CD4-positive, alpha-beta T cell (primary cell): ENCODE measurements at regions not wholly inside any gene's neighbourhood (a gene's known extent, or its start where the extent isn't known, plus 50 kb on each side); places are given as distances from the start of the nearest gene placed in this dataset.

Experiments used
- ATAC-seq: fragments of 200-7000 bp; cut with Tn5 transposase; one replicate; pipeline ENCODE4 v1.10.0; 2022; ENCODE audit warnings: mild to moderate bottlenecking; ENCODE audit not compliant: poor library complexity
- CTCF ChIA-PET: fragments of 350-600 bp; sonication (Branson Sonifier 250); formaldehyde crosslinking; loops from one replicate; lab custom pipeline; 2021; ENCODE audit warnings: antibody characterized with exemption, inconsistent platforms; lab: Charles Lee
- POLR2A ChIA-PET: fragments of 350-600 bp; sonication (Branson Sonifier 250); formaldehyde crosslinking; loops from one replicate; lab custom pipeline; 2021; ENCODE audit warnings: antibody characterized with exemption, inconsistent platforms; lab: Charles Lee
- DNase-seq, 14 experiments: peaks; one replicate each; pipeline ENCODE4 v3.0.0-alpha.2; 2013 to 2020; ENCODE audit warnings: mixed read lengths in 2 of 14
- H3K27ac ChIP-seq, 2 donors: one replicate each; pipeline versions ENCODE4 v1.5.1 to v1.7.0; 2013; ENCODE audit warnings: low read length in 2 of 2, low read depth in 1 of 2, mild to moderate bottlenecking in 1 of 2
- H3K27me3 ChIP-seq, 2 experiments: 1 replicate in 1 of 2; 2 replicates in 1 of 2; pipeline versions ENCODE4 v1.6.1 to v1.7.0; 2013; ENCODE audit warnings: low read length in 2 of 2, control low read depth in 1 of 2, mild to moderate bottlenecking in 1 of 2, moderate library complexity in 1 of 2; ENCODE audit not compliant: insufficient read depth in 2 of 2, control insufficient read depth in 1 of 2
- H3K36me3 ChIP-seq: one replicate; pipeline ENCODE4 v1.6.1; 2013; ENCODE audit warnings: low read length, control low read depth; ENCODE audit not compliant: insufficient read depth
- H3K4me1 ChIP-seq: one replicate; pipeline ENCODE4 v1.6.1; 2013; ENCODE audit warnings: low read length, control low read depth; ENCODE audit not compliant: insufficient read depth
- H3K4me3 ChIP-seq: one replicate; pipeline ENCODE4 v1.5.1; 2013; ENCODE audit warnings: mild to moderate bottlenecking, low read length, moderate library complexity
- H3K9me3 ChIP-seq, 2 experiments: 1 replicate in 1 of 2; 2 replicates in 1 of 2; pipeline versions ENCODE4 v1.6.1 to v1.7.0; 2013; ENCODE audit warnings: low read length in 2 of 2, mild to moderate bottlenecking in 2 of 2, control low read depth in 1 of 2, moderate library complexity in 1 of 2; ENCODE audit not compliant: control insufficient read depth in 1 of 2, insufficient read depth in 1 of 2
- H3K27ac Mint-ChIP-seq: one replicate; pipeline ENCODE4 v1.8.0; 2020; ENCODE audit warnings: mixed read lengths
- H3K27me3 Mint-ChIP-seq: one replicate; pipeline ENCODE4 v1.8.0; 2021; ENCODE audit warnings: mixed read lengths
- H3K36me3 Mint-ChIP-seq: one replicate; pipeline ENCODE4 v1.8.0; 2021; ENCODE audit warnings: low read depth, mixed read lengths
- H3K4me1 Mint-ChIP-seq: one replicate; pipeline ENCODE4 v1.8.0; 2021; ENCODE audit warnings: low read depth, mixed read lengths
- H3K4me3 Mint-ChIP-seq: one replicate; pipeline ENCODE4 v1.8.0; 2020; ENCODE audit warnings: mild to moderate bottlenecking, mixed read lengths
- H3K9me3 Mint-ChIP-seq: one replicate; pipeline ENCODE4 v1.8.0; 2020; ENCODE audit warnings: mixed read lengths
- intact Hi-C, 2 experiments: fragments of 100-400 bp; cut with DNase I in 1 of 2; cut with micrococcal nuclease in 1 of 2; formaldehyde crosslinking; loops; one replicate each; pipeline versions ENCODE4 v1.15.1 to v1.9.0; 2023 to 2025; cut with DNase I, micrococcal nuclease
- TF ChIP-seq, protein P1 (sequence below): fragments of 200-600 bp; IDR thresholded peaks from one replicate; pipeline ENCODE4 v1.8.0; 2022; ENCODE audit warnings: antibody characterized with exemption, mild to moderate bottlenecking

DNA sequence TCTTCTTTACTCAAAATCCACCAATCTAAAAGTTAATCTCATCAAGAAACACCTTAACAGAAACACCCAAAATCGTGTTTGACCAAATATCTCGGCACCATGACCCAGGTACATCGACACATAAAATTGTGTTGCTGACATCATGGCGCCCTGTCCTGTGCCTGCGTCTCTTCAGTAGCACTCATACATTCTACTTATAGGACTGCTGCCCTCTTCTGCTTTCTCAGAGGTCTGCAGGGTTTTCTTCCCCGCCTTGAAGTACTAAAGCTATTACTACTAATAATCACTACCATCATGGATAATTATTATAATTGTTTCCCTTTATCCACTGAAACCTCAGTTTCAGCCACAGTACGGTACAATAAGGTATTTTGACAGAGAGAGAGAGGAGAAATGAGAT is 1403.1 kb upstream of the TENM3 start:
- H3K27ac Mint-ChIP-seq, result no peak overlapping the region
- POLR2A ChIA-PET, result no interaction called here
- ATAC-seq (no peak), DNase-seq (no peak)
- Histone ChIP-seq H3K36me3 (no peaks in the 10 kb centered on the region), H3K4me1 (no peaks in the 10 kb centered on the region), H3K27ac (no peak overlapping the region), H3K4me3 (no peak overlapping the region), H3K27me3 (no peaks in the 10 kb centered on the region), H3K9me3 (no peaks in the 10 kb centered on the region)
- H3K4me3 Mint-ChIP-seq, result no peak overlapping the region
- CTCF ChIA-PET, result no interaction called here
- no peaks in the 10 kb centered on the region for H3K4me1 Mint-ChIP-seq
- no peaks in the 10 kb centered on the region for H3K36me3 Mint-ChIP-seq
- no peaks in the 10 kb centered on the region for H3K9me3 Mint-ChIP-seq
- H3K27me3 Mint-ChIP-seq, result no peaks in the 10 kb centered on the region
- intact Hi-C loops, result no loop called here
- TF ChIP-seq, protein P1, sequence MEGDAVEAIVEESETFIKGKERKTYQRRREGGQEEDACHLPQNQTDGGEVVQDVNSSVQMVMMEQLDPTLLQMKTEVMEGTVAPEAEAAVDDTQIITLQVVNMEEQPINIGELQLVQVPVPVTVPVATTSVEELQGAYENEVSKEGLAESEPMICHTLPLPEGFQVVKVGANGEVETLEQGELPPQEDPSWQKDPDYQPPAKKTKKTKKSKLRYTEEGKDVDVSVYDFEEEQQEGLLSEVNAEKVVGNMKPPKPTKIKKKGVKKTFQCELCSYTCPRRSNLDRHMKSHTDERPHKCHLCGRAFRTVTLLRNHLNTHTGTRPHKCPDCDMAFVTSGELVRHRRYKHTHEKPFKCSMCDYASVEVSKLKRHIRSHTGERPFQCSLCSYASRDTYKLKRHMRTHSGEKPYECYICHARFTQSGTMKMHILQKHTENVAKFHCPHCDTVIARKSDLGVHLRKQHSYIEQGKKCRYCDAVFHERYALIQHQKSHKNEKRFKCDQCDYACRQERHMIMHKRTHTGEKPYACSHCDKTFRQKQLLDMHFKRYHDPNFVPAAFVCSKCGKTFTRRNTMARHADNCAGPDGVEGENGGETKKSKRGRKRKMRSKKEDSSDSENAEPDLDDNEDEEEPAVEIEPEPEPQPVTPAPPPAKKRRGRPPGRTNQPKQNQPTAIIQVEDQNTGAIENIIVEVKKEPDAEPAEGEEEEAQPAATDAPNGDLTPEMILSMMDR, result no peak

DNA sequence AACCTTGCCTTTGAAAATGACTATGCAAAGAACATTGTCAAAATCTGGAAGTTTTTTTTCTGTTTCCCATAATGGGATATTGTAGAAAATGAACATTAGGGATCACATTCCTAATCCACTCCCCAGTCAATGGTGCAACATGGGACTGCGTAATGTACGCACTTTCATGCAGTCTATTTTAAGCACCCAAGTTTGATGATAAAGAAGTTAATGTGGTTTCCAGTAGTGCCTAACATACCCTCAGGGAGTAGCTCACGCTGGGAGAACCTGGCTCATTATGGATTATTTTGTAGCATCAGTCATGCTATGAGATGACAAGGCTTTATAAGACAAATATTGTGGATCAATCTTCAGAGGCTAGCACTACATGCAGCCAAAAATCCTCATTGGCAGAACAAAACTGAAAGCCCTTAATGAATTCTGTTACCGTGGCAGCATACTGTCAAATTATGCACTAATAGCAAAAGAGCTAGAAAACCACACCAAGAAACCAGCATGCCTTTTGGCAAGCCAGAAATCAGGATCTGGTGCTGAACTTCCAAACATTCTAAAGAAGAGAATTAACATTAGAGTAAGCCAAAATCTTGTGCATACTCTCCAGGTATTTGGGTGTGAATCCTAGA is 1392.8 kb upstream of the TENM3 start:
- H3K4me1 Mint-ChIP-seq, result no peaks in the 10 kb centered on the region
- no peaks in the 10 kb centered on the region for H3K27me3 Mint-ChIP-seq
- H3K27ac Mint-ChIP-seq, result no peak overlapping the region
- ATAC-seq (no peak), DNase-seq (no peak)
- H3K36me3 ChIP-seq, result no peaks in the 10 kb centered on the region
- ChIA-PET CTCF (no interaction called here), POLR2A (no interaction called here)
- no peaks in the 10 kb centered on the region for H3K36me3 Mint-ChIP-seq
- H3K27me3 ChIP-seq, result no peaks in the 10 kb centered on the region
- no peak overlapping the region for H3K4me3 Mint-ChIP-seq
- H3K4me1 ChIP-seq, result no peaks in the 10 kb centered on the region
- no peaks in the 10 kb centered on the region for H3K9me3 ChIP-seq
- no peaks in the 10 kb centered on the region for H3K9me3 Mint-ChIP-seq
- intact Hi-C loops, result no loop called here
- H3K27ac ChIP-seq, result no peak overlapping the region
- TF ChIP-seq, protein P1, result no peak
- H3K4me3 ChIP-seq, result no peak overlapping the region

DNA sequence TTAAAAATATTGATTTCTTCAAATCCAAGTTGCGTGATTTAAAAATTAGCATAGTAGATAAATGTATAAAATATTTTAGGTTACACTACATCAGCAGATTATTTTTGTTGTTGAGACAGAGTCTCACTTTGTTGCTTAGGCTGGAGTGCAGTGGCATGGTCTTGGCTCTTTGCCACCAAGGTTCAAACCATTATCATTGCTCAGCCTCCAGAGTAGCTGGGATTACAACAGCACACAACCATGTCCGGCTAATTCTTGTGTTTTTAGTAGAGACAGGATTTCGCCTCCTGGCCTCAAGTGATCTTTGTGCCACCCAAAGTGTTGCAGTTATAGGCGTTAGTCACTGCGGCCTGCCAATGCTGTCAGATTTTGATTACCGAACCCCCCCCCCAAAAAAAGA is 1390.5 kb upstream of the TENM3 start:
- H3K4me1 ChIP-seq, result no peaks in the 10 kb centered on the region
- no peak overlapping the region for H3K4me3 ChIP-seq
- H3K27me3 Mint-ChIP-seq, result no peaks in the 10 kb centered on the region
- CTCF ChIA-PET, result no interaction called here
- H3K4me3 Mint-ChIP-seq, result no peak overlapping the region
- H3K36me3 ChIP-seq, result no peaks in the 10 kb centered on the region
- no peaks in the 10 kb centered on the region for H3K36me3 Mint-ChIP-seq
- no peaks in the 10 kb centered on the region for H3K4me1 Mint-ChIP-seq
- peaks cover 6% of the 10 kb centered on the region for H3K9me3 Mint-ChIP-seq
- H3K27me3 ChIP-seq, result no peaks in the 10 kb centered on the region
- H3K9me3 ChIP-seq, result no peaks in the 10 kb centered on the region
- TF ChIP-seq, protein P1, result no peak
- no peak overlapping the region for H3K27ac Mint-ChIP-seq
- no peak overlapping the region for H3K27ac ChIP-seq
- intact Hi-C loops, result no loop called here
- no peak for ATAC-seq
- POLR2A ChIA-PET, result no interaction called here
- no peak for DNase-seq
